ENCODE measurements at regions not wholly inside any gene's neighbourhood (a gene's known extent, or its start where the extent isn't known, plus 50 kb on each side); places are given as distances from the start of the nearest gene placed in this dataset.
"Not testable (repeated sequence)": the region's sequence is repeated elsewhere in the genome, so short reads cannot be mapped to it uniquely, and the experiment has no call there.

DNA sequence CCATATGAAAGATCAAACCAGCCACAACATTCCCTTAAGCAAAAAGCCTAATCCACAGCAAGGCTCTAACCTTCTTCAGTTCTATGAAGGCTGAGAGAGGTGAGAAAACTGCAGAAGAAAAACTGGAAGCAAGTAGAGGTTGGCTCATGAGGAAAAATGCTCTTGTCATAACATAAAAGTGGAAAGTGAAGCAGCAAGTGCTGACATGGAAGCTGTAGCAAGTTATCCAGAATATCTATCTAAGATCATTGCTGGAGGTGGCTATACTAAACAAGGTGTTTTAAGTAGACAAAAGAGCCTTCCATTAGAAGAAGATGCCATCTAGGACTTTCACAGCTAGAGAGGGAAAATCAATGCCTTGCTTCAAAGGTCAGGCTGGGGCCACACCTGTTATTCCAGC, 4756.2 kb upstream of the OR11H1 start:
- TF ChIP-seq, protein P1, sequence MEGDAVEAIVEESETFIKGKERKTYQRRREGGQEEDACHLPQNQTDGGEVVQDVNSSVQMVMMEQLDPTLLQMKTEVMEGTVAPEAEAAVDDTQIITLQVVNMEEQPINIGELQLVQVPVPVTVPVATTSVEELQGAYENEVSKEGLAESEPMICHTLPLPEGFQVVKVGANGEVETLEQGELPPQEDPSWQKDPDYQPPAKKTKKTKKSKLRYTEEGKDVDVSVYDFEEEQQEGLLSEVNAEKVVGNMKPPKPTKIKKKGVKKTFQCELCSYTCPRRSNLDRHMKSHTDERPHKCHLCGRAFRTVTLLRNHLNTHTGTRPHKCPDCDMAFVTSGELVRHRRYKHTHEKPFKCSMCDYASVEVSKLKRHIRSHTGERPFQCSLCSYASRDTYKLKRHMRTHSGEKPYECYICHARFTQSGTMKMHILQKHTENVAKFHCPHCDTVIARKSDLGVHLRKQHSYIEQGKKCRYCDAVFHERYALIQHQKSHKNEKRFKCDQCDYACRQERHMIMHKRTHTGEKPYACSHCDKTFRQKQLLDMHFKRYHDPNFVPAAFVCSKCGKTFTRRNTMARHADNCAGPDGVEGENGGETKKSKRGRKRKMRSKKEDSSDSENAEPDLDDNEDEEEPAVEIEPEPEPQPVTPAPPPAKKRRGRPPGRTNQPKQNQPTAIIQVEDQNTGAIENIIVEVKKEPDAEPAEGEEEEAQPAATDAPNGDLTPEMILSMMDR (conservative IDR thresholded peaks at IDR 0.05): not testable (repeated sequence)
- TF ChIP-seq EZH2 (IDR thresholded peaks at IDR 0.05; ENCODE audit: low read depth): not testable (repeated sequence)
